22Rv1 (cell line): ENCODE measurements at regions not wholly inside any gene's neighbourhood (a gene's known extent, or its start where the extent isn't known, plus 50 kb on each side); places are given as distances from the start of the nearest gene placed in this dataset.

Experiments
- ZFX ChIP-seq: fragments of 450-650 bp; IDR thresholded peaks from 2 replicates; pipeline ENCODE4 v1.6.1; 2017; ENCODE audit warnings: antibody characterized with exemption, borderline replicate concordance
- TF ChIP-seq, protein P1 (sequence below): fragments of 450-650 bp; IDR thresholded peaks from 2 replicates; pipeline ENCODE4 v1.5.1; 2017; ENCODE audit warnings: mild to moderate bottlenecking

DNA sequence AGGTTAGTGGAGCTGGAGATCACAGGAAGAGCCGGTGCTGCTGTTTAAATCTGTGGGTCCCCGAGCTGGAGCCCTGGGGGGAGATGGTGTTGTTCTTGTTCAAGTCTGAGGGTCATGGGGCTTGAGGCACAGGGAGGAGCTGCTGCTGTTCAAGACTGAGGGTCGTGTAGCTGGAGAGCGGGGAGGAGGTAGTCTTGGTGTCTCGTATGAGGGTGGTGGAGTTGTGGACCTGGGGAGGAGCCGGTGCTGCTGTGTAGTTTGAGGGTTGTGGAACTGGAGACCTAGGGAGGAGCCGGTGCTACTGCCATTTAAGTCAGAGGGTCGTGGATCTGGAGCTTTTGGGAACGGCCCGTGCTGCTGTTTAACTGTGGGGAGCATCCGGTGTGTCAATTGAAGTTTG, 112.2 kb upstream of the SULF2 start:
- TF ChIP-seq, protein P1, sequence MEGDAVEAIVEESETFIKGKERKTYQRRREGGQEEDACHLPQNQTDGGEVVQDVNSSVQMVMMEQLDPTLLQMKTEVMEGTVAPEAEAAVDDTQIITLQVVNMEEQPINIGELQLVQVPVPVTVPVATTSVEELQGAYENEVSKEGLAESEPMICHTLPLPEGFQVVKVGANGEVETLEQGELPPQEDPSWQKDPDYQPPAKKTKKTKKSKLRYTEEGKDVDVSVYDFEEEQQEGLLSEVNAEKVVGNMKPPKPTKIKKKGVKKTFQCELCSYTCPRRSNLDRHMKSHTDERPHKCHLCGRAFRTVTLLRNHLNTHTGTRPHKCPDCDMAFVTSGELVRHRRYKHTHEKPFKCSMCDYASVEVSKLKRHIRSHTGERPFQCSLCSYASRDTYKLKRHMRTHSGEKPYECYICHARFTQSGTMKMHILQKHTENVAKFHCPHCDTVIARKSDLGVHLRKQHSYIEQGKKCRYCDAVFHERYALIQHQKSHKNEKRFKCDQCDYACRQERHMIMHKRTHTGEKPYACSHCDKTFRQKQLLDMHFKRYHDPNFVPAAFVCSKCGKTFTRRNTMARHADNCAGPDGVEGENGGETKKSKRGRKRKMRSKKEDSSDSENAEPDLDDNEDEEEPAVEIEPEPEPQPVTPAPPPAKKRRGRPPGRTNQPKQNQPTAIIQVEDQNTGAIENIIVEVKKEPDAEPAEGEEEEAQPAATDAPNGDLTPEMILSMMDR = no peak
- TF ChIP-seq ZFX = no peak
